ENCODE measurements at regions not wholly inside any gene's neighbourhood (a gene's known extent, or its start where the extent isn't known, plus 50 kb on each side); places are given as distances from the start of the nearest gene placed in this dataset.

GRCh38 chr4:36445480-36445879, 164.1 kb downstream of the DTHD1 start:
- WGBS (ENCODE audit: insufficient coverage, low coverage, missing lambda C conversion rate) = 3% methylated on average over 2 of the region's 2 CpGs
- FAIRE-seq = no peak
- no peaks in the 10 kb centered on the region for H3K9me1 ChIP-seq (ENCODE audit: control insufficient read depth, insufficient read depth, low read length)
- no peak for TF ChIP-seq RREB1 (CRISPR knock-in tag; IDR thresholded peaks at IDR 0.05)
- no peak for TF ChIP-seq CREB1 (IDR thresholded peaks at IDR 0.05)
- no peak for TF ChIP-seq CREB1 (CRISPR knock-in tag; IDR thresholded peaks at IDR 0.05)
- TF ChIP-seq ZNF584 (CRISPR knock-in tag; IDR thresholded peaks at IDR 0.05; ENCODE audit: low read depth) = no peak
- no peak for TF ChIP-seq CCAR2 (IDR thresholded peaks at IDR 0.05; ENCODE audit: low read depth, low read length)
- TF ChIP-seq NUFIP1 (IDR thresholded peaks at IDR 0.05; ENCODE audit: partially characterized antibody) = no peak
- TF ChIP-seq YY1 (IDR thresholded peaks at IDR 0.05; ENCODE audit: borderline replicate concordance in 1 of 3, control insufficient read depth in 1 of 3, extremely low read depth in 1 of 3, insufficient read depth in 3 of 3, insufficient read length in 1 of 3, insufficient replicate concordance in 2 of 3, low read depth in 1 of 3, low read length in 2 of 3) = no peak
- TF ChIP-seq NR2C1 (IDR thresholded peaks at IDR 0.05) = no peak
- no peak for TF ChIP-seq NR2C1 (tag; IDR thresholded peaks at IDR 0.05)
- no peak for TF ChIP-seq CBX8 (IDR thresholded peaks at IDR 0.05; ENCODE audit: borderline replicate concordance, extremely low read depth, low read depth, low read length, poor library complexity, severe bottlenecking)
- no peak for TF ChIP-seq TFAM (CRISPR knock-in tag; conservative IDR thresholded peaks at IDR 0.05)
- TF ChIP-seq AFF1 (IDR thresholded peaks at IDR 0.05; ENCODE audit: low read depth in 1 of 2, partially characterized antibody in 2 of 2) = no peak
- TF ChIP-seq ZNF696 (CRISPR knock-in tag; conservative IDR thresholded peaks at IDR 0.05) = no peak
- no peak for TF ChIP-seq ZNF184 (CRISPR knock-in tag; IDR thresholded peaks at IDR 0.05)

More at GRCh38 chr4:36445480-36445879, 164.1 kb downstream of the DTHD1 start:
- ChIA-PET POLR2A (no interaction called here), CTCF (ENCODE audit: low intra/inter-chr PET ratio) (no interaction called here)
- ATAC-seq (no peak), DNase-seq (ENCODE audit: extremely low read depth in 1 of 4, low spot score in 3 of 4) (no peak)
- H3K4me2 ChIP-seq (ENCODE audit: insufficient read depth, low read length) = no peak overlapping the region
- intact Hi-C loops (cut with micrococcal nuclease) = no loop called here
- H3K27me3 ChIP-seq (ENCODE audit: control insufficient read depth in 2 of 2, insufficient read depth in 2 of 2, low read length in 2 of 2) = no peaks in the 10 kb centered on the region
- H2AFZ ChIP-seq (ENCODE audit: low read depth, low read length) = no peak overlapping the region
- no TSS peak for BruUV-seq (replicated peaks)
- in situ Hi-C loops (cut with MboI) = no loop called here
- no peaks in the 10 kb centered on the region for H3K79me2 ChIP-seq (ENCODE audit: control insufficient read depth, insufficient read depth, low read length)
- no peak overlapping the region for H3K4me3 ChIP-seq
- no peaks in the 10 kb centered on the region for H3K9me3 ChIP-seq (replicated peaks; ENCODE audit: control insufficient read depth, insufficient read depth, low read depth, low read length)
- no peaks in the 10 kb centered on the region for H3K36me3 ChIP-seq (ENCODE audit: control insufficient read depth, insufficient read depth, low read length)
- H4K20me1 ChIP-seq (replicated peaks; ENCODE audit: control insufficient read depth, insufficient read depth, low read length) = no peaks in the 10 kb centered on the region
- H3K4me1 ChIP-seq (replicated peaks in 1 of 2; ENCODE audit: control insufficient read depth in 2 of 2, insufficient read depth in 2 of 2, low read length in 2 of 2) = no peaks in the 10 kb centered on the region
- H3K9ac ChIP-seq (ENCODE audit: insufficient read depth in 1 of 2, low read depth in 2 of 2, low read length in 2 of 2) = no peak overlapping the region
- H3K27ac ChIP-seq (ENCODE audit: extremely low read depth, low read depth, low read length) = no peak overlapping the region
